SIG-M5 treated with dmso at 0.1 percent for 504 hours (cell line): ENCODE measurements at regions not wholly inside any gene's neighbourhood (a gene's known extent, or its start where the extent isn't known, plus 50 kb on each side); places are given as distances from the start of the nearest gene placed in this dataset.

Source experiments
- DNase-seq: peaks from one replicate; lab custom pipeline; 2025; ENCODE audit not compliant: unreplicated experiment; lab: John Stamatoyannopoulos, UW

DNA sequence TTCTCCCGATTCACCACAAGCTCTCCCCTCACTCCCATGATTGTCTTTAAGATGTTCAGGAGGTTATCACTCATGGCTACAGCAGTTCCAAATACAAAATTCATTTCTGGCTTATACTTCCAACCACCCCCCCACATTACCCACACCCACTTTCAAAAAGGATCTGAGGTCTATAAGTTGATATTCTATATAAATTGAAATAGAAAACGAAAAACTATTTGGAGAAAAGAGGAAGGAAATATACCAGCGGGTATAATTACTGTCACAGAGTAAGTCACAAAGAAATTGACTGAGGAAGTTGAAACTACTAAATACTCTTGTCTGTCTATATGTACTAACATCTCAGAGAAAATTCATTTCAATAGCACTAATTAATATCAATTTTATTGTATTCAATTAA is 112.7 kb upstream of the TNFAIP3 start:
- DNase-seq, result peak; percentile 67

- no peak for DNase-seq
Observed at GRCh38 chr6:137754866-137755265, 112.2 kb upstream of the TNFAIP3 start.

- no peak for DNase-seq
Observed at GRCh38 chr6:137755284-137755683, 111.8 kb upstream of the TNFAIP3 start.

DNA sequence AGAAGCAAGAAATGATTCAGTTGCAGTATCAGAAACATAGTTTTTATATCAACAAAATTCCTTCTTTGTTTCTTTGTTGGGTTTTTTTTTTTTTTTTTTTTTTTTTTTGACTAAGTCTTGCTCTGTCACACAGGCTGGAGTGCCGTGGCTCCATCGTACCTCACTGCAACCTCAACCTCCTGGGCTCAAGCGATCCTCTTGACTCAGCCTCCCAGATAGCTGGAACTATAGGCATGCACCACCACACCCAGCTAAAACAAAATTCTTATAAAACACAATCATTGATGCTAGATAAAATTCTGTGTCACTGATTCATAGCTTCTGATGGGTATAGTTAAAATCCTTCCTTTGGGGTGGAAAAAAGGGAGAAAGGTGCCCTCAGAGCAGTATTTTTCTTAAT is 110.3 kb upstream of the TNFAIP3 start:
- no peak for DNase-seq

GRCh38 chr6:137758661-137759060 is 108.4 kb upstream of the TNFAIP3 start:
- DNase-seq, result no peak

DNA sequence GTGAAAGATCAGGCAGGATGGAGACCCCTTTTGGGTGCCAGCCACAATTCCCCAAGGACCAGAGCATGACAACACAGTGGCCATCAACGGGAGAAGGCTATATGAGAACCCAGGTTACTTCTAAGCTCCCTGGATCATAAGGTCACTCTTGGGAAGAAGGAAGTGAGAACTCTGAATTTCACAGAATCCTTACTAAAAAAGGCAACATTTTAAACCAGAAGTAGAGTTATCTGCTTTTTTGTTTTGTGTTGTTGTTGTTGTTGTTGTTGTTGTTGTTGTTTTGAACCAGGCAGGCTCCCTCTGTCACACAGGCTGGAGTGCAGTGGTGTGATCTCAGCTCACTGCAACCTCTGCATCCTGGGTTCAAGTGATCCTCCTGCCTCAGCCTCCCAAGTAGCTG is 107.4 kb upstream of the TNFAIP3 start:
- no peak for DNase-seq

- no peak for DNase-seq
Observed at GRCh38 chr6:137761072-137761471, 106.0 kb upstream of the TNFAIP3 start.

DNA sequence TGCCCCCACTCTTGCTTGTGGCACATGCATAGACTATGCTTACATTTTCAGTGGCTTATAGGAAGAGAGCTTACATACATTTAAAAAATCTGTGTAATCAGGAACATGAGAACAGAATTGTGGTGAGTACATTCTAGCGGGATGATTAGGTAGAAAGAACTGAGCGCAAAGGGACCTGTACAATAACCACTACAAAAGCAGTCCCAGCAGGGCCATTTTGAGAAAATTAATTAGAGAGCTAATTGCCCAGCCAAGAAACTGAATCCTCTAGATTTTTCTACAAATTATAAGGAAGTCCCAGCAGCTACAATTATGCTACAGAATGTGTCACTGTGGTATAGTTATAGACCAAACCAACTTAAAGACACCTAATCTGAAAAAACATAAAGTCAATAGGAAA is 105.6 kb upstream of the TNFAIP3 start:
- DNase-seq, result no peak

DNA sequence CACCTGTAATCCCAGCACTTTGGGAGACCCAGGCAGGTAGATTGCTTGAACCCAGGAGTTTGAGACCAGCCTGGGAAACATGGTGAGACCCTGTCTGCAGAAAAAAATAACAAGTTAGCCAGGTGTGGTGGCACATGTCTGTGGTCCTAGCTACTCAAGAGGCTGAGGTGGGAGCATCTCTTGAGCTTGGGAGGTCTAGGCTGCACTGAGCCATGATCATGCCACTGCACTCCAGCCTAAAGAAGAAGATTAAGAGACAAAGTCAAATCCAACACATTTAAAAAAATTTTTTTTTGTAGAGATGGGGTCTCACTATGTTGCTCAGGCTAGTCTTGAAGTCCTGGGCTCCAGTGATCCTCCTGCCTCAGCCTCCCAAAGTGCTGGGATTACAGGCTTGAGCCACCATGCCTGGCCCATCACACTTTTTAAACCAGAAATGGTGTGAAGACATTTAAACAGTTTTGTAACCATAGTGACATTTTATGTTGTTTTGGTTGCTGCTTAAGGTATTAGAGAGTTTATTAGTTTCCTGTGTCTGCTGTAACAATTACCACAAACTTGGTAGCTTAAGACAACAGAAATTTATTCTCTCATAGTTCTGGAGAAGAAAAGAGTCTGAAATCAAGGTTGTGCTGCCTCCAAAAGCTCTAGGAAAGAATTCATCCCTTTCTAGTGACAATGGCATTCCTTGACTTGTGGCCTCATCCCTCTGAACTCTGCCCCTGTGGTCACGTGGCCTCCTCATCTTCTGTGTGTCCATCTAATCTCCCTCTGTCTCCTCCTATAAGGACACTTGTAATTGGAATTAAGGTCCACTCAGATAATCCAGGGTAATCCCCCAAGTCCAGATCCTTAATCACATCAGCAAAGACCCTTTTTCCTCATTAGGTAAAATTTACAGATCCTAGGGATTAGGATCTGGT is 104.6 kb upstream of the TNFAIP3 start:
- no peak for DNase-seq

DNA sequence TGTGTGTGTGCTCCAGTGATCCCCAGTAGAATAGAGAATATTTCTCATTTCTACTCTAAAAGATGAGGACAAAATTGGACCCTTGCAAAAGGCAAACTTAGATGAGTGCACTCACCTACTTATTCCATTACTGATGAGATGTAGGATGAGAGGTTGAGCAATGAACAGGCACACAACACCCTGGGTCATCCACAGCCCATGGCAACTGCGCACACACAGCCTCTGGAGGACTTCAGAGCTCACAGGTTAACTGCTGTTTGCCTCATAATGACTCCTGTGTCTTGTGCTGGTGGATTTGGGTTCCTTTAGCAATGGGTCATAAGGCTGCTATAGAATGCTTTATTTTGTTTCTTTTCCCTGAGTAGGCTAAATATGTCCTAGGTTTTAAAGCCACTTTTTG is 103.6 kb upstream of the TNFAIP3 start:
- DNase-seq, result no peak

DNA sequence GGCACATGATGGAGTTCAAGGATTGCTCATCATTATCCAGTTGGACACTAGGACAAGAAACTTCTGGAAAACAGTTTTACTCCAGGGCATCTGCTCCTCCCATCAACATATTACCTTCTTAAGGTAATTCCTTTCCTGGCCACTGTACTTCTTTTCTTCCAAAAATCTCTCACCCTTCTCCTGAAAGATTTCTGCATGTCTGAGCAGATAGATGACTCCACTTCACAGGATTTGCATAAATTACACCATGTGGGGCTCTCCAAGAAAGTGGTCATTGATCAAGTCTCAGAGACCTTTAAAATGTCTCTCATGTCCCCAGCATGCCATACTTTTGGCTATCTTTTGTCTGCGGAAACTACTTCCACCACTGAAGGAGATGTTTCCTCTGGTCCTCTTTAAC is 103.2 kb upstream of the TNFAIP3 start:
- no peak for DNase-seq

GRCh38 chr6:137764464-137764863 is 102.6 kb upstream of the TNFAIP3 start:
- no peak for DNase-seq

GRCh38 chr6:137765059-137765458 is 102.0 kb upstream of the TNFAIP3 start:
- DNase-seq, result no peak

DNA sequence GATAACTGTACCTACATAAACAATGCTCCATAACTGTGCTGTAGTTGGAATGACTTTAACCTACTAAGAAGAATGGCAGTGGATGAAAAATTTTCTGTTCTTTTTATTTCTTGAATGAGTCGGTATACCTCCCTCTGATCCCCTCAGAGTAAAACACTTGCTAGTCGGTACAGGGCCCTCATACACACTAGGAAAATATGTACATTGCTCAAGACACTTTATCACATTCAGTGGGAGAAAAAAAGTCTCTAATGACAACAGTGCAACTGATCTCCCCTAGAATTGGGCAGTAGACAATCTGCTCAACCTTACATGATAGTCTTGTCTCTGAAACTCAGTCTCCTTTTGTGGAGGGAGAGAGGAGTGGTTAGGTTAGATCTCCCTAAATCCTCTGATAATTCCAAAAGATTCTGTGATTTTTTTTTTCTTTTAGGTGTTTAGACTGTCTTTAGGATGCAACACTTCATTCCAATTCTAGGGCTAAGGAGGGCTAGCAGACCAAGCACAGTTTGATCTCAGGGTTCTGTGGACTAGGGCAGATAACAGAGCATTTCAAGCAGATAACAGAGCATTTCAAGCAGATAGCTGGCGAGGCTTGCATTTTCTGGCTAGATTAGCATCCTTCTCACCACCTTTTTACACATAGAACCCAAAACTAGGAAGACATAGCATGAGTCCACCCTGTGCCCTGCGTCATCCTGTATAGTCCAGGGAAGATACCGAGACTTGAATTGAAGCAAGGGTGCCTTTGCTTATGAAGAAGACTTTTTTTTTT is 100.3 kb upstream of the TNFAIP3 start:
- DNase-seq, result no peak

DNA sequence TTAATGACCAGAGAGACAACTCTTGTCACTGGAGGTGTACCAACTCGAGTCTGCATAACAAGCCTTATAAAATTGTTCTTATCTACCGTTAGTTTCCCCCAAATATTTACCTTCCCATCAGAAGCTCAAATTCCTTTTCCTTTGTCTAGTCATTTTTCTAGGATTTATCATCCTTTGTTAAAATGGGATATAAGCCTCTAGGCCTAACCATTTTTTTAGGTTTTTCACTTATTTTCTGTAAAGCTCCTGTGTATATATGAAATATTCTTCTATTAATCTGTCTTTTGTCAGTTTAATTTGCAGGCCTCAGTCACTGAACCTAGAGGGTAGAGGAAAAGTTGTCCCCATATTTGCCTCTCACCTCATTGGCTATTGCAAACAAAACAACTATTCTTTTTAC is 99.6 kb upstream of the TNFAIP3 start:
- no peak for DNase-seq

- DNase-seq, result peak; percentile 89
Observed at GRCh38 chr6:137767911-137768690, 99.0 kb upstream of the TNFAIP3 start.

- DNase-seq, result no peak
Observed at GRCh38 chr6:137768935-137769334, 98.1 kb upstream of the TNFAIP3 start.

DNA sequence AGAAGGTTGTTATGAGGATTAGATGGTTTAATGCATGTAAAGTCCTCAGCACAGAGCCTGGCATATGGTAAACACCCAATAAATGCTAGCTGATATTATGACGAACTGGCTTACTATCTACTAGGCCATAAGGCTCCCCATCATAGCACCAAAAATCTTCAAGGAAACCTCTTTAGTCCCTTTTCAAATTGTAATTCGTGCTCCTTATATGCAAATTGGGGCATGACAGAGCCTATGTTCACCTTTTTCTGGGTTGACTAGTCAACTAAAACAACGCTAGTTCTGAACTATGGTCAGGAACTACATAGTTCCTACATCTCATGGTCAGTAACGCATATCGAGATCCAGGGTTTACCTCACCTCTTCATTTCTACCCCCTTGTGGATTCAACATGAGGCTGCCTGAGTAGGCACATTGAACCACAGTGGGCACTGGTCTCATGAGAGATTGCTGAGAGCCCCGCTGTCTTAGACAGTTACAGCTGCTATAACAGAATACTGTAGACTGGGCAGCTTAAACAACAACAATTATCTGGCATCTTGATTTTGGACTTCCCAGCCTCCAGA is 97.2 kb upstream of the TNFAIP3 start:
- DNase-seq, result no peak

- no peak for DNase-seq
Observed at GRCh38 chr6:137772541-137773250, 94.4 kb upstream of the TNFAIP3 start.

DNA sequence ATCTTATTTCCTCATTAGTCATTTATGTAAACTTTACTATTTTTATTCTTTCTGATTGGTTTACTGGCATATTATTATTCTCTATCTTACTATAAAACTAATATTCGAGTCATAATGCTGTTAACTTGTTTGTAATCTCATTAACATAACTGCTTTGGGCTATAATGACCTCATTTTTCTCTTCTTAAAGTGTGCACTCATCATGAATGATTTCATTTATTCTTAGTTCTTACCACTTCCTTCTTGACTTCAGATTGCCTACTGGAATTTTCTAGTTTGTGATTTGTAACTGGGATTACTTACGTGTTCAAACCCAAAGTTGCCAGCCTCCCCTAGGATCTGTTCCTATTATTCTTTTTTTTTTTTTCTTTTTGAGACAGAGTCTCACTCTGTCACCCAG is 91.8 kb upstream of the TNFAIP3 start:
- no peak for DNase-seq

DNA sequence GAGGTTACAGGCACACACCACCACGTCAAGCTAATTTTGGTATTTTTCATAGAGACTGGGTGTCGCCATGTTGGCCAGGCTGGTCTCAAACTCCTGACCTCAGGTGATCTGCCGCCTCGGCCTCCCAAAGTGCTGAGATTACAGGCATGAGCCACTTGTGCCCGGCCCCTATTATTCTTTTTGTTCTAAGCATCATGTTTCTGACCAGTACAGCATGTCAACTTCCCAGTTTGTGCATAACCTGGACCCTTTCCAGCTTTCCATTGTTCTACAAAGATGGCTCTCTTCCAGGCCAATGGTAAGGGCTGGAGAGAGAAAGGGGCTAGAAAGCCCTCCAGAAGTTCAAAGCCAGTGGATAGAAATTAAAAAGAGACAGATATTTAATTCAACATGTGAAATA is 91.3 kb upstream of the TNFAIP3 start:
- DNase-seq, result no peak
